ENCODE measurements at regions not wholly inside any gene's neighbourhood (a gene's known extent, or its start where the extent isn't known, plus 50 kb on each side); places are given as distances from the start of the nearest gene placed in this dataset.
A peak's percentile ranks its signal among the peaks of the same experiment; 100 is the strongest.

DNA sequence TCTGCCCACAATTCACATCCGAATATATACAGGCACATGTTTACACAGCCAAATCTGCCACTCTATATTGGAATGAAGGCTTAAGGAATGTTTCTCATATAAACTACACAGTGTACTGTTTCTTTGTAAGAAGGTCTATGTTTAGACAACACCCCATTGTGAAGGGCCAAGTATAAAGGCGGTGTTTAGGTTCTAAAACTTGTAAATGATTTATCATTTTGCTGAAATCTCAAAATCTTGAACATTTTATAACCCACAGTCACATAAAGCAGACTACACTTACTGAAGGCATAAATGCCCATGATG lies 94.0 kb downstream of the ZNF608 start (continued):
- TF ChIP-seq ZNF76 (tag by site-specific recombination; IDR thresholded peaks at IDR 0.05; ENCODE audit: borderline replicate concordance, low read depth) = no peak
- peak; percentile 87 for TF ChIP-seq GFI1B (tag by site-specific recombination; IDR thresholded peaks at IDR 0.05)
- TF ChIP-seq BCL11B (tag by site-specific recombination; IDR thresholded peaks at IDR 0.05; ENCODE audit: low read depth) = no peak
- peak; percentile 17; the same call in 1 of the 2 replicates for TF ChIP-seq IKZF3 (tag by site-specific recombination; IDR thresholded peaks at IDR 0.05)
- peak; percentile 47 for TF ChIP-seq ZSCAN30 (tag by site-specific recombination; IDR thresholded peaks at IDR 0.05)
- TF ChIP-seq, protein P1, sequence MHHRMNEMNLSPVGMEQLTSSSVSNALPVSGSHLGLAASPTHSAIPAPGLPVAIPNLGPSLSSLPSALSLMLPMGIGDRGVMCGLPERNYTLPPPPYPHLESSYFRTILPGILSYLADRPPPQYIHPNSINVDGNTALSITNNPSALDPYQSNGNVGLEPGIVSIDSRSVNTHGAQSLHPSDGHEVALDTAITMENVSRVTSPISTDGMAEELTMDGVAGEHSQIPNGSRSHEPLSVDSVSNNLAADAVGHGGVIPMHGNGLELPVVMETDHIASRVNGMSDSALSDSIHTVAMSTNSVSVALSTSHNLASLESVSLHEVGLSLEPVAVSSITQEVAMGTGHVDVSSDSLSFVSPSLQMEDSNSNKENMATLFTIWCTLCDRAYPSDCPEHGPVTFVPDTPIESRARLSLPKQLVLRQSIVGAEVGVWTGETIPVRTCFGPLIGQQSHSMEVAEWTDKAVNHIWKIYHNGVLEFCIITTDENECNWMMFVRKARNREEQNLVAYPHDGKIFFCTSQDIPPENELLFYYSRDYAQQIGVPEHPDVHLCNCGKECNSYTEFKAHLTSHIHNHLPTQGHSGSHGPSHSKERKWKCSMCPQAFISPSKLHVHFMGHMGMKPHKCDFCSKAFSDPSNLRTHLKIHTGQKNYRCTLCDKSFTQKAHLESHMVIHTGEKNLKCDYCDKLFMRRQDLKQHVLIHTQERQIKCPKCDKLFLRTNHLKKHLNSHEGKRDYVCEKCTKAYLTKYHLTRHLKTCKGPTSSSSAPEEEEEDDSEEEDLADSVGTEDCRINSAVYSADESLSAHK (tag by site-specific recombination; IDR thresholded peaks at IDR 0.05) = 0 out of 2 replicates have a peak, but pooled peaks have one; percentile 48

DNA sequence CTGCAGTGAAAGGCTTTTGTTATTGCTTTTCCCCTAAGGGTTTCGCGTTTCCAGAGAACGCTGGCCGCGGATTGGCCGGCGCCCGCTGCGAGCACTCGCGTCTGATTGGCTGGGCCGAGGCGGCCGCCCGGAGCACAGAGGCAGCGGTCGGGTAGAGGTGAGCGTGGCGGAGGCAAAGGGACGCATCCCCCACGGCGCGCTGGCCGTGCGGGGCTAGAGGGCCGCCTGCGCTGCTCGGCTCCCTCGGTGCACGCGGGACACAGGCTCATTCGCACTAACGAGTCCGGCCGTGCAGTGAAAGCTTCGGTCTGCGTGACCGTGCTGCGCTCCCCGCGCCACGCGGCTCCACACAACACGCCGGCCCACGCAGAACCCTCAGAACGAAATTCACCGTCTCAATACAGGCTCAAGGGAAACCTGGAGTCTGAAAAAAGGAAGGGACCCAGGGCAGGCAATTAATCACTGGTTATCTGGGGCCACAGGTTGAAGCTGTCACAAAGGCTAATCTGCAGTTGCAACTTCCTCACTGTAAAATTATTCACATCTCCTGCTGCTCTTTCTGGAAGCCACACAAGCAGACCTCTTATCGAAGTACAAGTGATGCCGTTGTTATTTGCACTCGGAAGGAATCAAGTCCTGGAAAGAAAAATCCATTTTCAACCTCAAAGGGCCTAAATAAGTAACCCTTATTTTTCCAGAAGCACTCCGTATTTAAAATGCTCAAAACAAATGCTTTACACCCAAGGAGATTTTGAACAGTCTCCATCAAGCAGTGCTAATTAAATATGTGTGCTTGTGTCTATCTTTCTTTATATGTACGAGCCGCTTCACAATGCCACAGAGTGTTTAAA lies 94.6 kb downstream of the ZNF608 start:
- H3K36me3 ChIP-seq (ENCODE audit: control insufficient read depth in 2 of 2, insufficient read depth in 1 of 2, low read length in 2 of 2) = peaks cover 0 to 17% of the 10 kb centered on the region in 2 experiments; a peak in 1 of 3 replicates
- H3K27ac ChIP-seq (ENCODE audit: extremely low read depth, low read depth, low read length) = peak overlapping the region; percentile 98
- ChIA-PET CTCF (interaction anchor here (0.6 kb wide), 2 partner anchors 95 to 773 kb away, joined by 3 read pairs; no protein-coding TSS in a partner anchor), POLR2A (interaction anchor here (0.8 to 1.3 kb wide), 7 partner anchors 9 to 87 kb away, joined by 3 to 8 read pairs (median 4); no protein-coding TSS in a partner anchor)
- H3K9me3 ChIP-seq (ENCODE audit: control insufficient read depth, insufficient read depth, low read depth, low read length) = no peaks in the 10 kb centered on the region
- peak overlapping the region; percentile 62 for H3K4me3 ChIP-seq (ENCODE audit: low read depth, low read length)
- H3K4me1 ChIP-seq (ENCODE audit: control insufficient read depth, insufficient read depth, low read length) = peaks cover 39% of the 10 kb centered on the region
- TF ChIP-seq, protein P2, sequence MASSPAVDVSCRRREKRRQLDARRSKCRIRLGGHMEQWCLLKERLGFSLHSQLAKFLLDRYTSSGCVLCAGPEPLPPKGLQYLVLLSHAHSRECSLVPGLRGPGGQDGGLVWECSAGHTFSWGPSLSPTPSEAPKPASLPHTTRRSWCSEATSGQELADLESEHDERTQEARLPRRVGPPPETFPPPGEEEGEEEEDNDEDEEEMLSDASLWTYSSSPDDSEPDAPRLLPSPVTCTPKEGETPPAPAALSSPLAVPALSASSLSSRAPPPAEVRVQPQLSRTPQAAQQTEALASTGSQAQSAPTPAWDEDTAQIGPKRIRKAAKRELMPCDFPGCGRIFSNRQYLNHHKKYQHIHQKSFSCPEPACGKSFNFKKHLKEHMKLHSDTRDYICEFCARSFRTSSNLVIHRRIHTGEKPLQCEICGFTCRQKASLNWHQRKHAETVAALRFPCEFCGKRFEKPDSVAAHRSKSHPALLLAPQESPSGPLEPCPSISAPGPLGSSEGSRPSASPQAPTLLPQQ (tag by site-specific recombination; IDR thresholded peaks at IDR 0.05) = peak; percentile 81
- TF ChIP-seq, protein P3, sequence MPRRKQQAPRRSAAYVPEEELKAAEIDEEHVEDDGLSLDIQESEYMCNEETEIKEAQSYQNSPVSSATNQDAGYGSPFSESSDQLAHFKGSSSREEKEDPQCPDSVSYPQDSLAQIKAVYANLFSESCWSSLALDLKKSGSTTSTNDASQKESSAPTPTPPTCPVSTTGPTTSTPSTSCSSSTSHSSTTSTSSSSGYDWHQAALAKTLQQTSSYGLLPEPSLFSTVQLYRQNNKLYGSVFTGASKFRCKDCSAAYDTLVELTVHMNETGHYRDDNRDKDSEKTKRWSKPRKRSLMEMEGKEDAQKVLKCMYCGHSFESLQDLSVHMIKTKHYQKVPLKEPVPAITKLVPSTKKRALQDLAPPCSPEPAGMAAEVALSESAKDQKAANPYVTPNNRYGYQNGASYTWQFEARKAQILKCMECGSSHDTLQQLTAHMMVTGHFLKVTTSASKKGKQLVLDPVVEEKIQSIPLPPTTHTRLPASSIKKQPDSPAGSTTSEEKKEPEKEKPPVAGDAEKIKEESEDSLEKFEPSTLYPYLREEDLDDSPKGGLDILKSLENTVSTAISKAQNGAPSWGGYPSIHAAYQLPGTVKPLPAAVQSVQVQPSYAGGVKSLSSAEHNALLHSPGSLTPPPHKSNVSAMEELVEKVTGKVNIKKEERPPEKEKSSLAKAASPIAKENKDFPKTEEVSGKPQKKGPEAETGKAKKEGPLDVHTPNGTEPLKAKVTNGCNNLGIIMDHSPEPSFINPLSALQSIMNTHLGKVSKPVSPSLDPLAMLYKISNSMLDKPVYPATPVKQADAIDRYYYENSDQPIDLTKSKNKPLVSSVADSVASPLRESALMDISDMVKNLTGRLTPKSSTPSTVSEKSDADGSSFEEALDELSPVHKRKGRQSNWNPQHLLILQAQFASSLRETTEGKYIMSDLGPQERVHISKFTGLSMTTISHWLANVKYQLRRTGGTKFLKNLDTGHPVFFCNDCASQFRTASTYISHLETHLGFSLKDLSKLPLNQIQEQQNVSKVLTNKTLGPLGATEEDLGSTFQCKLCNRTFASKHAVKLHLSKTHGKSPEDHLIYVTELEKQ (tag by site-specific recombination; IDR thresholded peaks at IDR 0.05; ENCODE audit: borderline replicate concordance) = 0 out of 2 replicates have a peak, but pooled peaks have one; percentile 56
- TF ChIP-seq ZSCAN16 (tag by site-specific recombination; IDR thresholded peaks at IDR 0.05) = peak; percentile 41; the same call in 1 of the 2 replicates
- peak; percentile 88 for TF ChIP-seq ZBTB17 (tag by site-specific recombination; IDR thresholded peaks at IDR 0.05)
- TF ChIP-seq, protein P4, sequence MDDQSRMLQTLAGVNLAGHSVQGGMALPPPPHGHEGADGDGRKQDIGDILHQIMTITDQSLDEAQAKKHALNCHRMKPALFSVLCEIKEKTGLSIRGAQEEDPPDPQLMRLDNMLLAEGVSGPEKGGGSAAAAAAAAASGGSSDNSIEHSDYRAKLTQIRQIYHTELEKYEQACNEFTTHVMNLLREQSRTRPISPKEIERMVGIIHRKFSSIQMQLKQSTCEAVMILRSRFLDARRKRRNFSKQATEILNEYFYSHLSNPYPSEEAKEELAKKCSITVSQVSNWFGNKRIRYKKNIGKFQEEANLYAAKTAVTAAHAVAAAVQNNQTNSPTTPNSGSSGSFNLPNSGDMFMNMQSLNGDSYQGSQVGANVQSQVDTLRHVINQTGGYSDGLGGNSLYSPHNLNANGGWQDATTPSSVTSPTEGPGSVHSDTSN (CRISPR knock-in tag; IDR thresholded peaks at IDR 0.05) = no peak
- no peak; the same call in 1 of the 2 replicates for TF ChIP-seq ZNF610 (tag by site-specific recombination; IDR thresholded peaks at IDR 0.05; ENCODE audit: borderline replicate concordance)
- TF ChIP-seq ZNF174 (tag by site-specific recombination; IDR thresholded peaks at IDR 0.05) = no peak
- TF ChIP-seq KLF9 (tag by site-specific recombination; IDR thresholded peaks at IDR 0.05; ENCODE audit: low read depth) = peak; percentile 34; the same call in 1 of the 2 replicates
- TF ChIP-seq ZBTB7A (tag by site-specific recombination; IDR thresholded peaks at IDR 0.05; ENCODE audit: low read depth) = peak; percentile 51; the same call in 1 of the 2 replicates
- TF ChIP-seq, protein P5, sequence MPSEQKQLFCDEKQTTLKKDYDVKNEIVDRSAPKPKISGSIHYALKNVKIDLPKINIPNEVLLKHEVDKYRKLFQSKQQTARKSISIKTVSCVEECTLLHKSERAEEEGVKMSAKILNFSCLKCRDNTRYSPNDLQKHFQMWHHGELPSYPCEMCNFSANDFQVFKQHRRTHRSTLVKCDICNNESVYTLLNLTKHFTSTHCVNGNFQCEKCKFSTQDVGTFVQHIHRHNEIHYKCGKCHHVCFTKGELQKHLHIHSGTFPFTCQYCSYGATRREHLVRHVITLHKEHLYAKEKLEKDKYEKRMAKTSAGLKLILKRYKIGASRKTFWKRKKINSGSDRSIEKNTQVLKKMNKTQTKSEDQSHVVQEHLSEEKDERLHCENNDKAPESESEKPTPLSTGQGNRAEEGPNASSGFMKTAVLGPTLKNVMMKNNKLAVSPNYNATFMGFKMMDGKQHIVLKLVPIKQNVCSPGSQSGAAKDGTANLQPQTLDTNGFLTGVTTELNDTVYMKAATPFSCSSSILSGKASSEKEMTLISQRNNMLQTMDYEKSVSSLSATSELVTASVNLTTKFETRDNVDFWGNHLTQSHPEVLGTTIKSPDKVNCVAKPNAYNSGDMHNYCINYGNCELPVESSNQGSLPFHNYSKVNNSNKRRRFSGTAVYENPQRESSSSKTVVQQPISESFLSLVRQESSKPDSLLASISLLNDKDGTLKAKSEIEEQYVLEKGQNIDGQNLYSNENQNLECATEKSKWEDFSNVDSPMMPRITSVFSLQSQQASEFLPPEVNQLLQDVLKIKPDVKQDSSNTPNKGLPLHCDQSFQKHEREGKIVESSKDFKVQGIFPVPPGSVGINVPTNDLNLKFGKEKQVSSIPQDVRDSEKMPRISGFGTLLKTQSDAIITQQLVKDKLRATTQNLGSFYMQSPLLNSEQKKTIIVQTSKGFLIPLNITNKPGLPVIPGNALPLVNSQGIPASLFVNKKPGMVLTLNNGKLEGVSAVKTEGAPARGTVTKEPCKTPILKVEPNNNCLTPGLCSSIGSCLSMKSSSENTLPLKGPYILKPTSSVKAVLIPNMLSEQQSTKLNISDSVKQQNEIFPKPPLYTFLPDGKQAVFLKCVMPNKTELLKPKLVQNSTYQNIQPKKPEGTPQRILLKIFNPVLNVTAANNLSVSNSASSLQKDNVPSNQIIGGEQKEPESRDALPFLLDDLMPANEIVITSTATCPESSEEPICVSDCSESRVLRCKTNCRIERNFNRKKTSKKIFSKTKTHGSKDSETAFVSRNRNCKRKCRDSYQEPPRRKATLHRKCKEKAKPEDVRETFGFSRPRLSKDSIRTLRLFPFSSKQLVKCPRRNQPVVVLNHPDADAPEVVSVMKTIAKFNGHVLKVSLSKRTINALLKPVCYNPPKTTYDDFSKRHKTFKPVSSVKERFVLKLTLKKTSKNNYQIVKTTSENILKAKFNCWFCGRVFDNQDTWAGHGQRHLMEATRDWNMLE (tag by site-specific recombination; conservative IDR thresholded peaks at IDR 0.05; ENCODE audit: low read depth) = no peak
- no peak for TF ChIP-seq ZBTB21 (tag by site-specific recombination; IDR thresholded peaks at IDR 0.05)

All from HEK293 (cell line).